Endothelial cell of umbilical vein (primary cell): ENCODE measurements at regions not wholly inside any gene's neighbourhood (a gene's known extent, or its start where the extent isn't known, plus 50 kb on each side); places are given as distances from the start of the nearest gene placed in this dataset.

Experiments used
- EZH2 ChIP-seq: IDR thresholded peaks from 2 replicates; pipeline ENCODE4 v1.6.1; 2012; ENCODE audit warnings: borderline replicate concordance, low read depth, mild to moderate bottlenecking, moderate library complexity, low read length, inconsistent platforms; ENCODE audit not compliant: severe bottlenecking
- MAX ChIP-seq: IDR thresholded peaks from 2 replicates; pipeline ENCODE4 v1.6.1; 2011; ENCODE audit not compliant: insufficient read depth, insufficient read length
- POLR2A ChIP-seq: IDR thresholded peaks from 2 replicates; pipeline ENCODE4 v1.6.1; 2012; ENCODE audit warnings: low read depth, mild to moderate bottlenecking, control low read depth, low read length
- POLR2AphosphoS5 ChIP-seq: IDR thresholded peaks from 2 replicates; pipeline ENCODE4 v1.6.1; 2012; ENCODE audit warnings: low read depth, mild to moderate bottlenecking, control low read depth, low read length, moderate library complexity; ENCODE audit not compliant: insufficient read depth
- TF ChIP-seq, protein P1 (sequence below), 2 donors: IDR thresholded peaks; 1 replicate in 1 of 2; 2 replicates in 1 of 2; pipeline ENCODE4 v1.5.1; 2011; ENCODE audit warnings: low read length in 2 of 2, mild to moderate bottlenecking in 2 of 2, moderate library complexity in 2 of 2, control low read depth in 1 of 2, inconsistent platforms in 1 of 2, low read depth in 1 of 2; ENCODE audit not compliant: insufficient read depth in 1 of 2; ENCODE audit errors: extremely low read depth in 1 of 2

DNA sequence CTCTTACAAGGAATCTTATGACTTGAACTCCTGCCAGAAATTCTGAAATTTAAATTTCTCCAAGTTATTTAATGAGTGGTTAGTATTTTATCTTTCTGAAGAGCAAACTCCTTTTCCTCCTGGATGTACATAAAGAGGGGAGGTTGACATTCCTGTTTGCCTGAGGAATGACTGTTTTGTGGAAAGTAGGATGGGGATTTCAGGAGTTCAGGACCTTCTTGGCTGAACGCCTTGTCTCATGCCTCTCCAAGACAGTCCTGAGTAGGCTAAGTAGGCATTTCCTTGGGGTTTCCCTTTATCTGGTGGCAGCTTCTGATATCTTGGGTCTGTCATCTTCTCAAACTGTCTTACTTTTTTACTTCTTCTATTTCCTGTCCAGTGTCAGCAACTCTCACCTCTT, 356.6 kb downstream of the TDRD3 start:
- TF ChIP-seq, protein P1, sequence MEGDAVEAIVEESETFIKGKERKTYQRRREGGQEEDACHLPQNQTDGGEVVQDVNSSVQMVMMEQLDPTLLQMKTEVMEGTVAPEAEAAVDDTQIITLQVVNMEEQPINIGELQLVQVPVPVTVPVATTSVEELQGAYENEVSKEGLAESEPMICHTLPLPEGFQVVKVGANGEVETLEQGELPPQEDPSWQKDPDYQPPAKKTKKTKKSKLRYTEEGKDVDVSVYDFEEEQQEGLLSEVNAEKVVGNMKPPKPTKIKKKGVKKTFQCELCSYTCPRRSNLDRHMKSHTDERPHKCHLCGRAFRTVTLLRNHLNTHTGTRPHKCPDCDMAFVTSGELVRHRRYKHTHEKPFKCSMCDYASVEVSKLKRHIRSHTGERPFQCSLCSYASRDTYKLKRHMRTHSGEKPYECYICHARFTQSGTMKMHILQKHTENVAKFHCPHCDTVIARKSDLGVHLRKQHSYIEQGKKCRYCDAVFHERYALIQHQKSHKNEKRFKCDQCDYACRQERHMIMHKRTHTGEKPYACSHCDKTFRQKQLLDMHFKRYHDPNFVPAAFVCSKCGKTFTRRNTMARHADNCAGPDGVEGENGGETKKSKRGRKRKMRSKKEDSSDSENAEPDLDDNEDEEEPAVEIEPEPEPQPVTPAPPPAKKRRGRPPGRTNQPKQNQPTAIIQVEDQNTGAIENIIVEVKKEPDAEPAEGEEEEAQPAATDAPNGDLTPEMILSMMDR (IDR thresholded peaks at IDR 0.05; ENCODE audit: extremely low read depth in 1 of 2, insufficient read depth in 1 of 2, low read depth in 1 of 2, low read length in 2 of 2): no peak
- no peak for TF ChIP-seq POLR2AphosphoS5
- TF ChIP-seq EZH2: no peak
- no peak for TF ChIP-seq POLR2A
- TF ChIP-seq MAX: no peak
